Activated CD4-positive, CD25-positive, alpha-beta regulatory T cell treated with anti-CD3 and anti-CD28 coated beads, Interleukin-2, amount 50 U/mL, for 24 hours (primary cell): ENCODE measurements at regions not wholly inside any gene's neighbourhood (a gene's known extent, or its start where the extent isn't known, plus 50 kb on each side); places are given as distances from the start of the nearest gene placed in this dataset.
"Not testable (repeated sequence)": the region's sequence is repeated elsewhere in the genome, so short reads cannot be mapped to it uniquely, and the experiment has no call there.

Experiments used
- ATAC-seq, 2 donors: fragments of 150-1000 bp; cut with Tn5 transposase; one replicate each; pipeline ENCODE4 v1.10.0; 2021; ENCODE audit warnings: mild to moderate bottlenecking in 1 of 2, moderate library complexity in 1 of 2

- not testable (repeated sequence) for ATAC-seq
These were observed 80.5 kb upstream of the GOLGA6L6 start for GRCh38 chr15:20622117-20622516.

- ATAC-seq: not testable (repeated sequence)
These were observed 72.9 kb upstream of the GOLGA6L6 start for GRCh38 chr15:20614549-20614948.

- ATAC-seq: not testable (repeated sequence)
These were observed 71.2 kb upstream of the GOLGA6L6 start for GRCh38 chr15:20612796-20613195.

- ATAC-seq: not testable (repeated sequence)
These were observed 70.8 kb upstream of the GOLGA6L6 start for GRCh38 chr15:20612356-20612755.

- not testable (repeated sequence) for ATAC-seq
These were observed 70.2 kb upstream of the GOLGA6L6 start for GRCh38 chr15:20611667-20612290.

- not testable (repeated sequence) for ATAC-seq
These were observed 66.6 kb upstream of the GOLGA6L6 start for GRCh38 chr15:20608179-20608578.

- not testable (repeated sequence) for ATAC-seq
These were observed 55.6 kb upstream of the GOLGA6L6 start for GRCh38 chr15:20597245-20597644.

GRCh38 chr15:20594219-20594618 is 52.6 kb upstream of the GOLGA6L6 start:
- ATAC-seq: peak in 1 of 2 donors; percentile 15

GRCh38 chr15:20591936-20592335 is 50.3 kb upstream of the GOLGA6L6 start:
- not testable (repeated sequence) for ATAC-seq
